HPDE6-E6E7 (cell line): ENCODE measurements at regions not wholly inside any gene's neighbourhood (a gene's known extent, or its start where the extent isn't known, plus 50 kb on each side); places are given as distances from the start of the nearest gene placed in this dataset.
"Not testable (repeated sequence)": the region's sequence is repeated elsewhere in the genome, so short reads cannot be mapped to it uniquely, and the experiment has no call there.

Experiments used
- DNase-seq: peaks from one replicate; pipeline ENCODE4 v3.0.0; 2011; ENCODE audit warnings: missing footprints; ENCODE audit errors: extremely low spot score

DNA sequence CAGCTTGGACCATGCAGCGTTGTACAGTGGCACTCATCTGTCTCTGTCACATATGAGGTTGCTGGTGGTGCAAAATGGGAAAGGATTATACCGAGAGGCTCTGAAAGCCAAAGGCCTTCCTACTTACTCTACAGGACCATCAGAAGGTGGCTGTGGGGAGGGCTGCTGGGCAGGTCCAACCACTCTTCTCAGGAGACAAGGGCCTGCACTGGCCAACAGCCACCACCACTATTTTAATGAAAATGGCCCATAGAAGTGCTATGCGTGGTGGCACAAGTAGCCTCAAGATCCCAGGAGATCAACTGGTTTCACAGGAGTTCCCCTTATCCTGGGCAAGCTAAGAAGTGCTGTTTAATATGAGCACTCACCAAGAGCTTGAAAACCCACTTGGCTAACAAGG lies 52.3 kb downstream of the MRPL57 start:
- no peak for DNase-seq

DNA sequence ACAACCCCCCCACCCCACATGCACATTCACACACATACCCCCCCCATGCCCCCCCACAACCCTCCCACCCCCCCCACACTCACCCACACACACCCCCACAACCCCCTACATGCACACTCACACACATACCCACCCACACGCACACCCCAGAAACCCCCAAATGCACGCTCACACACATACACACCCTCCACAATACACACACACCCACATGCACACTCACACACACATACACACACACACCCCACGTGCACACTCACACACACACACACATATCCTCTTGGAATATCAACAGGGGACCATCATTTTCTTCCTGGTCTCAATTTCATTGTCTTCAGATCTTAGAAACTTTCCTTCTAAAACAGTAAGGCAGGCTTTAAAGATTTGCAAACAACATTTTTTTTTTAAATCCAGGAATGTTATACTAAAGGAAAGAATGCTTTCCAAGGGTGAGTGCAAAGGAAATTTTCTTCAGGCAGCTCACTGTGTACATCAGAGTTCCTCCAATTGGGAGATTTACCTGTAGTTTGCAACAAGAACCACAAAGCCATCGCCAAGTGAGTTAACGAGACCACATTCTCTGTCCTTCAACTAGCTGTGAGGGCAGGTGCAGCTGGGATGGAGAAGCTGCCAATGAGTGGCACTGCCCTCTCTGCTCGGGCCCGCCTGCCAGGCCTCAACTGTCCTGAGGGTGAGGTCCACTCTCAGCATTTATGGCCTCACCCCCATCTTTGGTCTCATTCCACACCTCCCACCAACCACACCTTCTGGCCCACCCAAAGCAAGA lies 53.0 kb downstream of the MRPL57 start:
- DNase-seq = no peak

DNA sequence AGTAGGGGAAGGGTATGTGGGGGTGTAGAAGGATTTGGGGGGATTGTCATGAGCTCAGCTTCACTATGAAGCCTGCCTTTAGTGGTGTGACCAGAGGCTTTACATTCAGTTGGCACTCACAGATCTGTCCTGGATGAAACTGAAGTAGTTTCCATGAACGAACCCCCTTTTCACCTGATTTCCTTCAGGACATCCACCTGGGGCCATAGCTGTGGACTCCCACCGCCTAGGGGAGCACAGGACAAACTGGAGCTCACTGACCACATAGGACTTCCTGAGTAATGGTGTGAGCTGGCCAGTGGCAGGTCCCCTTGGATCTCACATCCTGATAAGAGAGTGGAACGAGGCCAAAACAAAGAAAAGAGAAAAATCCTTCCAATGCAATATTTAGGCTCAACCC lies 54.1 kb downstream of the MRPL57 start:
- no peak for DNase-seq

DNA sequence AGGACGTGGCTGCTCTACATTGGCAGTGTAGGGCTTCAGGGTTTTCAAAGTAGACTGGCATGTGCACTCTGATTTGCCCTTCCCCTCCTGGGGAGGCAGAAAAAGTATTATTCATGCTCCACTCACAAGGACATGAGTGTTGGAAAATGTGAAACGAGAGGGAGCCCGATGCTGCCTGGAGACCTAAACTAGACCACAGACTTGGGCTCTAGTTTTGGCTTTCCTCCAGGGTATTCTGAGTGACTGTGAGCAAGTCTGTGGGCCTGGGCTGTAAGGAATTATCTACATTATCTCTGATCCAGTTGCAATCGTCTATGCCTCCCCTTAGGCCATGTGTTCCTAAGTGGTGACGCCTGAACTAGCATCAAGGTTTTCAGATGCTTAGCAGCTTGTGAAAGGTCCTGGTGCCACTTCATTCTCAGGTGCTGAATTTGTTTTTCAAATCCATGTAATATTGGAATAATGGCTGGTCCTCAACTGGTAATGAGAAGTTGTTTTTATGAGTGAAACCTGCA lies 55.0 kb downstream of the MRPL57 start:
- no peak for DNase-seq

DNA sequence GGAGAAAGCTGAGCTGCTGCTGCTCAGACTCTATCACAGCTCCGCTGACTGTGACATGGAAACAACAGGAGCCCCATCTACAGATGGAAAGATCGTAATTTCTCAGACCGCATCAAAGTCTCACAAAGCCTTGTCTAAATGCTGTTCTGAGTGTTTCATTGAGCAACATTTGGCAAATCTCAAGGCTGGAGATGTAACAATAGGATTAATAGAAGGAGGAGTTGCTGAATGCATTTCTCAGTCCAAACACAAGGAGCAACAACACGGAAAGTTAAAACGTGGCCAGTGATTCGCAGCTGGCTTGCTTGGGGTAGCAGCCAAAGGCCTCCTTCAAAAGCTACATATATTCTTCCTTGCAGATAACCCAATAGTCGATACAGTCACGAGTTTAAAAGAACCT lies 55.7 kb downstream of the MRPL57 start:
- DNase-seq = no peak

DNA sequence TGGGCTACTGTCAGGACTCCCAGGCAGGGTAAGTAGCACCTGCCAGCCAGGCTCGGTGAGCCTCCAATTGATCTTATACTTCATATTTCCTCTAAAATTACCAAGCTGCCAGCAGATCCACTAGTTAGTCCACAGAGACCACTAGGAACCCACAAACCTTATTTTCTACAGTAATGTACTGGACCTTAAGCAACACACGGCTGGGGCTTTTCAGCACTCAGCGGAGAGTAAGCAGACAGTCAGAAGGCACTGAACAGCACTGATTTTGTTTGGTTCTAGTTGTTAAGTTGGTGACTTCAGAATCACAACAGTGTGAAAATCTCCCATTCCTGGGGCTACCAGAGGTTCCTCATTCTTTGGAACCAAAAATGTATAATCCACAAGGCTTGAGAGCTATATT lies 56.1 kb downstream of the MRPL57 start:
- no peak for DNase-seq

DNA sequence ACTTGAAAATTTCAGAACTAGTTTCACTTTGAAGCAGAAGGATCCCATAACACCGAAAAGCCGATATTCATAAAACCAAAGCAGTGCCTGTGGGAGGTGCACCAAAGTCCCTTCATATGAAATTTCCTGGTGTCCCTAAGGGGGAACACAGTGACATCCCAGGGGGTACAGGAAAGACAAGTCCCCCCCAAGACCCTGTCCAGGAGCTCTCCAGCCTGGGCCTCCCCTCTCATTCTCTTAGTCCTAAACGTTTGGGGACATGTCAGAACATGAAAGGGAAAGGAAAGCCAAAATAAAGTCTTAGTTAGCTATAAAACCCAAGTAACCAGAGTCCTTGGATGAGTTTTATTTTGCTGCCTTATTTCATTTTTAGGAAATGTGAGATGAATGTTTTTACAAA lies 56.6 kb downstream of the MRPL57 start:
- no peak for DNase-seq

DNA sequence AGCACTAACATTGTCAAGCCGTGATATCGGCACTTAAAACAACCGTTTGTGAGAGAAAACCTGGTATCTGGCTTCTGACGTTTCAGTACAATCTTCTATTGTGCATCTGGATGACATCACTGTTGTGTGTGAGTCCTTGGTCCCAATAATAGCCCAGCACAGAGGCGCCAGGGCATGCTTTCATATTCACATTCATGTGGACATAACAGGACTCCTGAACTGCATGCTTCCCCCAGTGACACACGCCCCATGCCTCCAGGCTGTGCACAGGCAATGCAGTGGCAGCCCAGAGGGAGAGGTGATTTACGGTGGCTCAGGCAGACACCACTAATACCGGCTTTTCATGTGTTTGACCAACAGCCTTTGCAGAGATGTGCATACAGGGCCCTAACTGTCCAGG lies 58.1 kb downstream of the MRPL57 start:
- no peak for DNase-seq

DNA sequence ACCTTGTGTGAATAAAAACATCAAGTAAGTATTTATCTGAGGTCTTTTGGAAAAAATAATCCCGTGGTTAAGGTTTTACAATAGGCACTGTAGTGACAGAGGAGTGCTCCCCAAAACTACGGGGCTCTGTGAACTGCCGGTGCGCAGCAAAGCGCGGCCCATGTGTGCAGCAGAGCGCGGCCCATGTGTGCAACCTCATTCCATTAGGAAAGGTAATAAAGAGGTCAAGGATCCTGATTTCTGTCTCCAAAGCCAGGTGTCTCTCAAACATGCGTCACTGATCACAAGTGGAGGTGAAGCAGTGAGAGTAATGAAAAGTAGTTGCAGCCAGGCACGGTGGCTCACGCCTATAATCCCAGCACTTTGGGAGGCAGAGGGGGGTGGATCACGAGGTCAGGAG lies 58.7 kb downstream of the MRPL57 start:
- DNase-seq = no peak

DNA sequence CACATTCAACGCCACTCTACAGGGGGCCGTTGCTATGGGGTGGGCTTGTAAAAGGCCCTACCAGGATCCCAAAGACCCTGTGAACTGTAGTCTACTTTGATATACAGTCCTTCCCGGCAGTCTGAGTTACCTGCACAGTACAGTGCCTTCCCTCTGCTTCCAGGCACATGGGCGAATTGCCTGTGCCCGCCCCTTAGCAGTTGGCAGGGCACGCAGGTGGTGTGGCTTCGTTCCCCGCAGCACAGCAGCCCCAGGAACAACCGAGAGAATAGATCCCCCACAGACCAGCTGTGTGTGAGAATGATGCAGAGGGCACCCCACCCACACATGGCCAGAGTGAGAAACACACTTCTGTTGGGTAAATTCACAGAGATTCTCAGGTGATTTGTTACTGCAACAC lies 60.6 kb downstream of the MRPL57 start:
- DNase-seq = no peak

DNA sequence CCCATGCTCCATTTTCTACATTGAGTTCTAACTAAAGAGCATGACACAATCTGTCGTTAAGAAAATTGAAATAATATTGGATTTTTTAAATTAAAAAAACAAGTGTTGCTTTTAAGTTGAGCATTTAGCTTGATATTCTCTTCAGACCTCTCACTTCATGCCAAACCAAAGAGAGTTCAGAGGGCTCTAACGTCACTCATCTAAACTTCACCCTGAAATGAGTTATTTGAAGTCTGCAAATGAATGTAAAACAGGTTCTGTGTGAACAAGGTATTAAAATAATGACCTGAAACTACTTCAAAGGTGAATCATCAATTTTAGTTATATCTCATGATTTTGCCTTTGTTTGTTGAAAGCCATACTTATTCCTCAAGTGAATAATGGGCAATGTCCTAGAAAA lies 61.8 kb downstream of the MRPL57 start:
- DNase-seq = no peak

DNA sequence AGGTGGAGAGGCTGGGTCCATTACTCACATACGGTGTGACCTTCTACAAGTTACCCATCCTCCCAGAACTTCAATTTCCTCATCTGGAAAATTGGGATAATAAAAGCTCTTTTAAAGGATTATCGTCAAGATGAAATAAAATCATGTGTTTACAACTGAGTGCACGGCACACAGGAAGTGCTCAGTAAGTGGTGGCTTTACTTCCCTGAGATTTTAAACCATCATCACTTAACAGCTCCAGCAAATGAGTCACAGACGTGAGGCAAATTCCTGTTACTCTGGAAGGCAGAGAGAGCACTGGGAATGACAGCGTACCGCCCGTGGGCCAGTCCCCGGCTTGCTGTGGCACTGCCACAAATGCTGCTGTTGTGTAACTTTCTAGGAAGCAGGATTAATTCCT lies 64.1 kb downstream of the MRPL57 start:
- DNase-seq = no peak

DNA sequence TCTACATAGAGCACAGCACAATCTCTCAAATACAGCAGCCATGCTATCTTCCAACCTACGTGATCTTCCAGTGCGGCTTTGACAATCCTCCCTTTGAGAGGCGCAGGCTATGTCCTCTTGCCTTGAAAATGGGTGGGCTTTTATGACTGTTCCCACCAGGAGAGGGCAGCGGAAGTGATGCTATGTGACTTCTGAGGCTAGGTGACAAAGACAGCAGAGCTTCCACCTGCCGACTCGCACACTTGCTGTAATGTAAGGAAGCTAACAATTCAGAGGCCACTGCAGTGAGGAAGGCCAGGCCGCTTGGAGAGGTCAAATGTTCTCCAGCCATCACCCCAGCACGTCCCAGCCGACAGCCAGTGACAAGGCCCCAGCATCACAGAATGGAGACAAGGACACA lies 65.8 kb downstream of the MRPL57 start:
- no peak for DNase-seq

DNA sequence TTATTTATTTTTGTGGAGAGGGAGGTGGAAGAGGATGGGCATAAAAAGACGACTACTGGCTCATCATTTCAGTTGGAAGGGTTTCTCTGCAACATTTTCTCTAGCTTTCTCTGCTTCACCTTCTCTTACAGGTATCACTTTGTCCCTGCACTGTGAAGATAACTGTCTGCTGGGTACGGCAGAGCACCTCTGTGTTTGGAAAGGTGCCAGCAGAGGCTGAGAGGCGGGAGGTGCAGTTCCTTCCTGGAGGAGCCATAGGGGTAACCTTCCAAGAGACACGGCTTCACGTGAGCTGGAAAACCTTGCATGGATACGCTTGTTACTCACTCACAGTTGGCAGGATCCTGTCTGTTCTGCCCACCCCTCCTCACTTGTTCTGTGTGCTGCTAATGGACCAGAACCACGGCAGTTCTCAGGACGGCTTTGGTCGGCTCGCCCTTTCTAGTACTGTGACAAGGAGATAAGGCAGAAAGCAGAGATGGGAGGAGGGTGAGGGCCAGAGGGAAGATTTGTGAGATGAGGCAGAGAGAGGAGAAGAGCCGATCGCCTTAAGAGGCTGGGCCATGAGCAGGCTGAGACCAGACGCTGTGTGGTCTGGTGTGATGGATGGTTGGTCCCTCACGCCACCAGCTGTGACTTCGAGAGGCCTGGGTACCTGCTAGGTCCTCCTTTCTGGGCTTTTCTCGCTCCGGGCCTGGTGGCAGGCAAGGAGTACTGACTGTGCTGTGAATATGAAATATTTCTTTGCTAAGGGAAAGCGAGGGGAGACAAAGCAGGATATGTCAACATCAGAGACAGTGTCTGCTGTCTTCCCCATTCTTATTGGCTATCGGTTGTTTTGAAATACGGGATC lies 66.8 kb downstream of the MRPL57 start:
- DNase-seq = no peak

DNA sequence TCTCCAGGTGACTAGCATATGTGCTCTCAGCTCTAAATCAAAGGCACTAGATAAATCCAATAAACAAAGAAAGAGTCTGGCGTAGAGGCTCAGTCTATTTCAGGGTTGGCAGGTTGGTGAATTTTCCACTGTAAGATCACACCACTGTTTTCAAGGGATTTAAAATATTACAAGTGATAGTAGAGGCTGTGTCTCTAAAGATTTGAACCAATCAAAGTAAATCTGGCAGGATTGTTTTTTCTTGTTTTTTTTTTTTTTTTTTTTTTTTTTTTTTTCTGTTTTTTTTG lies 67.4 kb downstream of the MRPL57 start:
- DNase-seq = not testable (repeated sequence)

DNA sequence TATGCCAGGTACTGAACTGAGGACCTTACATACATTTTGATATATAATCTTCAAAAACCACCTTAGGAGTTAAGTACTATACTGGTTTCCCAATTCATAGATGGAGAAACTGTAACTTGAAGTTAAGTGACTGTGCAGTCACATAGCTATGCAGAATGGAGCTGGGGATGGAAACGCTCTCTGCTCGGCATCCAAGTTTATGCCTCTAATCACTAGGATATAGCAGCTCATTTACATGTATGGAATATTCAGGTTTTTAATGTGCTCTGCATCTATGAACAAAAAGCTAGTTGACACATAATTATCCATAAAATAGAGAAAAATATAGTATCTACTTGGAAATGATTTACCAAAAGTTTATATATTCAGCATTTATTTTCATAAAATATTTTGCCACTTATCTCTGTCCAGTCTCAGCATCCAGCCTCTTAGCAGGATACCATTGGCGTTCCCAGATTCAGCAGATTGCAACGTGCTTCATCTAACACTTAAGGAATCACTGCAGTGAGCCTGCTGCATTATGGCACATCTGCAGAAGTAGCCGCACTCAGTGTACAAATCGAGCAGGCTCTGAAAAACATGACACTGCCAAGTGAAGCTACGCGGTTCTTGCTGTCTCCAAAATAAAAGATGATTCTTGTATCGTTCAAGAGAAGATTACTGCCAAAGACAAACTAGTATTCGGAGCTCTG lies 70.4 kb downstream of the MRPL57 start:
- DNase-seq = no peak

DNA sequence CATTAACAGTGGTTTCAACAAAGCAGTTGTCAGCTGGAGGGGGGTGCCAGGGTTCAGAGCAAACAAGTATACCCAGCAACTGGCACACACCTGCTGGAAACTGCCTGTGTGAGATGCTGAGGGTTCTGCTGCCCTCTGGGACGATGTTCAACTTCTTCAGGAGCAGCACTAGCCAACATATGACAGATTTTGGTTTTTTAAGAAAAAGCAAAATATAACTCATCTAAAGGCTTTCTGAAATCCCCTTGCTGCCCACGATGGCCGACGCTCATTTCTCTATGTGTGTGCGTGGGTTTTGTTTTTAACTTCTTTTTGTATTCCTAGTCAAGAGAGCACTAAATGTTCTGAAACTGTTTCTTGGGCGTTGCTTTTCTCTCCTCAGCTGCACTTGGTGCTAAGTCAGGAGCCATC lies 79.9 kb downstream of the MRPL57 start:
- no peak for DNase-seq

DNA sequence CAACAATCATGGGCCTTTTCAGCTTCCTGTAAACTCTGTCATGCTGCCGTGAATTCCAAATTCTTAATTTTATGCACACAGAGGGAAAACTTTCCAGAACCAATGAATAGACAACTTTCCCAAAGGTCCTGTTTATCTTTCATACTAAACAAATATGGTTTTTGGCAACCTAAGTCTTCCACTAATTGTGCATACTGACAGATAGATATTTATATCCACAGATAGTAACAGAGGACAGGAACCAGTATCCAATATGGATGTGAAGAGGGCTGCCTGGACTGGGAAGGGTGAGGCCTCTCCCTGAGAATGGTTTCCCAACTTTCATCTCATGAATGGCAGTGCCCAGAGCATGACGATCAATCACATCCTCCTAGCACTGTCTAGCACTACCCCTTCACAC lies 80.4 kb downstream of the MRPL57 start:
- no peak for DNase-seq

DNA sequence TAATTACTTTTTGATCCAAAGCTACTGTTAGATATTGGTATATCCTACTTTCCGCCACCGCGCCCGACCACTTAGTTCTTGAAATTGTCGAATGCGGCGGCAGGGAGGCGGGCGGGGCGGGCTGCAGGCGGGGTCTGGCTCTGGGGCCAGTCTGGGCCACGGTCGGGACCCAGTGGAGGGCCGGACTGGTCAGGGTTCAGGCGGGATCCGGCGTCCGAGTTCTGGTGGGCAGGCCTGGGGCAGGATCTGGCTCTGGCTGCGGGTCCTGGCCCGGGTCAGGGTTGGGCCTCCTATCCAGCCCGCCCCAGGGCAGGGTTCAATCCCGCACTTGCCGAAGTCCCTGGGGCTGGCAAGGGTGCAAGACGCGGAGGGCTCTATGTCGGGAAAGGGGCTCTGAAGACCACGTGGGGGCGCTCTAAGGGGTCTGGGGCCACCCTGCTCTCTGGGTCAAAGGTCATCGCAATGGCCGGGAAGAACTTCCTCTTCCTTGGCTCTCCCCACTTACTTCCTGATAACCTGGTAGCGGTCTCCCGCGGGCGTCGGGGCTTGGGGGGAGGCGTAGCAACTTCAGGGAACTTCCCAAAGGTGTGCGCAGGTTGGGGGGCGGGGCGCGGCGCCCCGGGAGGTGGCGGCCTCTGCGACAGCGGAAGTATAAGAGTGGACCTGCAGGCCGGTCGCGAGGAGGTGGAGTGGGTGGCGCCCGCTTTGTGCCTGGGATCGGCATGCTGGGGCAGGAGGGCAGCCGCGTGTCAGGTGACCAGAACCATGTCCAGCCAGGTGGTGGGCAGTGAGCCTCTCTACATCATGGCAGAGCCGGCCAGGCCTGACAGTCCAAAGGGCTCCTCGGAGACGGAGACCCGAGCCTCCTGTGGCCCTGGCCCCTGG lies 83.4 kb downstream of the MRPL57 start:
- no peak for DNase-seq

DNA sequence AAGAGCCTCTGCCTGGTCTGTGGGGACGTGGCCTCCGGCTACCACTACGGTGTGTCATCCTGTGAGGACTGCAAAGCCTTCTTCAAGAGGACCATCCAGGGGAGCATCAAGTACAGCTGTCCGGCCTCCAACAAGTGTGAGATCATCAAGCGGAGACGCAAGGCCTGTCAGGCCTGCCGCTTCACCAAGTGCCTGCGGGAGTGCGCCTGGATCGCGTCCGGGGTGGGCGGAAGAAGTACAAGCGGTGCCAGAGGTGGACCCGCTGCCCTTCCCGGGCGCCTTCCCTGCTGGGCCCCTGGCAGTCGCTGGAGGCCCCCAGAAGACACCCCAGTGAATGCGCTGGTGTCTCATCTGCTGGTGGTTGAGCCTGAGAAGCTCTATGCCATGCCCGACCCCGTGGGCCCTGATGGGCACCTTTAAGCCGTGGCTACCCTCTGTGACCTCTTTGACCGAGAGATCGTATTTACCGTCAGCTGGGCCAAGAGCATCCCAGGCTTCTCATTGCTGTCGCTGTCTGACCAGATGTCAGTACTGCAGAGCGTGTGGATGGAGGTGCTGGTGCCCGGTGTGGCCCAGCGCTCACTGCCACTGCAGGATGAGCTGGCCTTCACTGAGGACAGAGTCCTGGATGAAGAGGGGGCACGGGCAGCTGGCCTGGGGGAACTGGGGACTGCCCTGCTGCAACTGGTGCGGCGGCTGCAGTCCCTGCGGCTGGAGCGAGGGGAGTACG lies 84.3 kb downstream of the MRPL57 start:
- DNase-seq = not testable (repeated sequence)
